ENCODE measurements at regions not wholly inside any gene's neighbourhood (a gene's known extent, or its start where the extent isn't known, plus 50 kb on each side); places are given as distances from the start of the nearest gene placed in this dataset.
"Not testable (repeated sequence)": the region's sequence is repeated elsewhere in the genome, so short reads cannot be mapped to it uniquely, and the experiment has no call there.

DNA sequence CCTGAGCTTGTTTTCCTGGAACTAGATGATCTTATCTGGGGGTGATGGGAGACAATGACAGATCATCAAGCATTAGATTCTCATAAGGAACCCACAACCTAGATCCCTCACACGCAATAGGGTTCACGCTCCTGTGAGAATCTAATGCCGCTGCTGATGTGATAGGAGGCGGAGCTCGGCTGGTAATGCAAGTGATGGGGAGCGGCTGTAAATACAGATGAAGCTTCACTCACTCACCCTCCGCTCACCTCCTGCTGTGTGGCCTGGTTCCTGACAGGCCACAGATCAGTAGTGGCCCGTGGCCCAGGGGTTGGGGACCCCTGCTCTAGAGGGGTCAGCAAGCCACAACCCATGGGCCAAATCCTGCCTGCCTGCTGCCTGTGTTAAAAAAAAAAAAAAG lies 435.9 kb downstream of the CD83 start:
- H3K36me3 ChIP-seq (ENCODE audit: control insufficient read depth in 1 of 2, insufficient read depth in 2 of 2, low read length in 2 of 2): no peaks in the 10 kb centered on the region
- H3K27ac ChIP-seq (ENCODE audit: low read depth, low read length): no peak overlapping the region
- H3K9me3 ChIP-seq (ENCODE audit: control insufficient read depth in 1 of 2, low read length in 2 of 2): no peaks in the 10 kb centered on the region
- no peaks in the 10 kb centered on the region for H3K27me3 ChIP-seq (ENCODE audit: control insufficient read depth in 1 of 2, insufficient read depth in 2 of 2, low read length in 2 of 2)
- H3K4me3 ChIP-seq (ENCODE audit: low read depth in 1 of 2, low read length in 2 of 2): no peak overlapping the region
- H3K4me1 ChIP-seq (ENCODE audit: control insufficient read depth in 1 of 2, insufficient read depth in 2 of 2, low read length in 2 of 2): peaks cover 28 to 37% of the 10 kb centered on the region in 2 donors
- no peak overlapping the region for H3K9ac ChIP-seq (ENCODE audit: low read depth in 1 of 2, low read length in 2 of 2)

GRCh38 chr6:14555804-14556203 lies 438.2 kb downstream of the CD83 start:
- Histone ChIP-seq H3K27me3 (ENCODE audit: control insufficient read depth in 1 of 2, insufficient read depth in 2 of 2, low read length in 2 of 2) (no peaks in the 10 kb centered on the region), H3K36me3 (ENCODE audit: control insufficient read depth in 1 of 2, insufficient read depth in 2 of 2, low read length in 2 of 2) (no peaks in the 10 kb centered on the region), H3K4me1 (ENCODE audit: control insufficient read depth in 1 of 2, insufficient read depth in 2 of 2, low read length in 2 of 2) (peaks cover 23 to 31% of the 10 kb centered on the region in 2 donors), H3K4me3 (ENCODE audit: low read depth in 1 of 2, low read length in 2 of 2) (no peak overlapping the region), H3K9ac (ENCODE audit: low read depth in 1 of 2, low read length in 2 of 2) (no peak overlapping the region), H3K9me3 (ENCODE audit: control insufficient read depth in 1 of 2, low read length in 2 of 2) (no peaks in the 10 kb centered on the region), H3K27ac (ENCODE audit: low read depth, low read length) (no peak overlapping the region)

DNA sequence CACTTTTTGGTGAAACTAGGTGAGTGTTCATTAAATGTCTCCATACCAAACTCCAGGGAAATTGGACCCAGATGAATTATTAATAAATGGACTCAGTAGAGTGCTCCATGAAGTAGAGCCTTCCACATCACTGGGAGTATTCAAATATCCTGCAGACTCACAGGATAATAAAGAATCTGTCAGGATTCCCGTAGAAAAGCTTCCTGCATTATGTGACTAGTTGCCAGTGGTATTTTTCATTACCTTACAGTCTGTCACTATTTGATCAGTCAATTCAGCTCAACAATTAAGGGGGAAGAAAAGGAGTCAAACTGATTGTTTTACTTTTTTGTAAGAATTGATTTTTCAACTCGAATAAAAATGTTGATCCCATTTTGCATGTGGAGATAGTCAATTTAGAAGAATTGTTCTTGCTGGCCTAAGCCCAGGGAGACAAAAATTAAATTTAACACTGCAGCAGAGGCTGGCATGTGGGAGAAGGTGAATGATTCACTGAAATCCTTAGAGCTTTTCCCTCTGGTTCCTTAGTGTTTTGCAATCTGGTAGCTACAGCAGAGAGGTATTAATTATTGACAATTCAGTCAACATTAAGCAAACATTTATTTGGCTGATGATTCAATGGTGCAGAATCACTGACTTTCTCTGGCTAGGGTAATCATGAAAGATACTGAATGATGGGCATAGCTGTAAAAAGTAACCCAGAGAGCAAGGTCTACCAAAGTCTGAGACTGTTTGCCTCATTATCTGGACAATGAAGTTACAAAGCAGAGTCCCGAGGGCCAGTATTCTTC lies 442.4 kb downstream of the CD83 start:
- H3K4me1 ChIP-seq (ENCODE audit: control insufficient read depth in 1 of 2, insufficient read depth in 2 of 2, low read length in 2 of 2): peaks cover 15 to 25% of the 10 kb centered on the region in 2 donors
- no peaks in the 10 kb centered on the region for H3K27me3 ChIP-seq (ENCODE audit: control insufficient read depth in 1 of 2, insufficient read depth in 2 of 2, low read length in 2 of 2)
- no peak overlapping the region for H3K9ac ChIP-seq (ENCODE audit: low read depth in 1 of 2, low read length in 2 of 2)
- no peak overlapping the region for H3K27ac ChIP-seq (ENCODE audit: low read depth, low read length)
- H3K4me3 ChIP-seq (ENCODE audit: low read depth in 1 of 2, low read length in 2 of 2): no peak overlapping the region
- H3K36me3 ChIP-seq (ENCODE audit: control insufficient read depth in 1 of 2, insufficient read depth in 2 of 2, low read length in 2 of 2): no peaks in the 10 kb centered on the region
- no peaks in the 10 kb centered on the region for H3K9me3 ChIP-seq (ENCODE audit: control insufficient read depth in 1 of 2, low read length in 2 of 2)

DNA sequence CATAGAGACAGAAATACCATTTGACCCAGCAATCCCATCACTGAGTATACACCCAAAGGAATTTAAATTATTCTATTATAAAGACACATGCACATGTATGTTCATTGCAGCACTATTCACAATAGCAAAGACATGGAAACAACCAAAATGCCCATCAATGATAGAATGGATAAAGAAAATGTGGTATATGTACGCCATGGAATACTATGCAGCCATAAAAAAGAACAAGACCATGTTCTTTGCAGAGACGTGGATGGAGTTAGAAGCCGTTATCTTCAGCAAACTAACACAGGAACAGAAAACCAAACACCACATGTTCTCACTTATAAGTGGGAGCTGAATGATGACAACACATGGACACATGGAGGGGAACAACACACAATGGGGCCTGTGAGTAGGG lies 444.0 kb downstream of the CD83 start:
- not testable (repeated sequence) for H3K36me3 ChIP-seq (ENCODE audit: control insufficient read depth in 1 of 2, insufficient read depth in 2 of 2, low read length in 2 of 2); H3K9me3 ChIP-seq (ENCODE audit: control insufficient read depth in 1 of 2, low read length in 2 of 2); H3K4me3 ChIP-seq (ENCODE audit: low read depth in 1 of 2, low read length in 2 of 2); H3K27ac ChIP-seq (ENCODE audit: low read depth, low read length); H3K9ac ChIP-seq (ENCODE audit: low read depth in 1 of 2, low read length in 2 of 2); H3K27me3 ChIP-seq (ENCODE audit: control insufficient read depth in 1 of 2, insufficient read depth in 2 of 2, low read length in 2 of 2)
- H3K4me1 ChIP-seq (ENCODE audit: control insufficient read depth in 1 of 2, insufficient read depth in 2 of 2, low read length in 2 of 2): peaks cover 8 to 14% of the 10 kb centered on the region in 2 donors

DNA sequence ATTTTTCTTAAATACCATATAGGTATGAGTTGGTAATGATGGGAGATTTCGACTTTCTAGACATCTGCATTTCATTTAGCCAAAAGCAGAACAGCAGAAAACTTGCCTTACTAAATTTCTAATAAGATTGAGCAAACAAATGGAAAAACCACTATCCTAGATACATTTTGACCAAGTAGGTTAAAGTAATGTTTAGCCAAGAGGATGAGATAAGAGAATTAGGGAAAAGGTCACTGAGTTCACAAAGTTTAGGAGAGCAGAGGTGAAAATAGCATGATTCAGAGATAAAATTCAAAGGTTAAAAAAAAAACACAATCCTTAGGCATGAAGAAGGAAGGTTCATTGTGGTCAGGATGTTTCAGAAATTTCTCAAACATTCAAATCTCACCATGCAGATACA lies 450.3 kb downstream of the CD83 start:
- Histone ChIP-seq H3K9ac (ENCODE audit: low read depth in 1 of 2, low read length in 2 of 2) (no peak overlapping the region), H3K36me3 (ENCODE audit: control insufficient read depth in 1 of 2, insufficient read depth in 2 of 2, low read length in 2 of 2) (no peaks in the 10 kb centered on the region), H3K27me3 (ENCODE audit: control insufficient read depth in 1 of 2, insufficient read depth in 2 of 2, low read length in 2 of 2) (no peaks in the 10 kb centered on the region), H3K4me1 (ENCODE audit: control insufficient read depth in 1 of 2, insufficient read depth in 2 of 2, low read length in 2 of 2) (no peaks in the 10 kb centered on the region), H3K4me3 (ENCODE audit: low read depth in 1 of 2, low read length in 2 of 2) (no peak overlapping the region), H3K27ac (ENCODE audit: low read depth, low read length) (no peak overlapping the region), H3K9me3 (ENCODE audit: control insufficient read depth in 1 of 2, low read length in 2 of 2) (no peaks in the 10 kb centered on the region)

DNA sequence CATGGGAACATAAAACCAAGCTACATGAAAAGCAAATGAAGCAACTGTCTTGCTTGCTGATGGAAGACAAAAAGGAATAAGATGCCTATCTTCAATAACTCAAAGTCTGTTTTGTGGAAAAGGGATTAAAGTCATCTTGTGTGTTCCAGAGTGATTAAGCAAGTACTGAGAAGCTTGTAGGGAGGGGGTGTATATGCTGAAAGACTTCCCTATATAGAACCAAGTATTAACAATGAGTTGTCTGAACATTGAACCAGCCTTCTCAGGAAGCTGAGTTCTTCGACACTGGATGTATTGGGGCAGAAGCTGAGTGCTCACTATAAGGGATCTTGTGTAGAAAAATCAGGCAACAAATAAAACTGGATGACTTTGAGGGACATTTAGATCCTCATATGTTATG lies 451.8 kb downstream of the CD83 start:
- no peaks in the 10 kb centered on the region for H3K9me3 ChIP-seq (ENCODE audit: control insufficient read depth in 1 of 2, low read length in 2 of 2)
- no peak overlapping the region for H3K4me3 ChIP-seq (ENCODE audit: low read depth in 1 of 2, low read length in 2 of 2)
- H3K27ac ChIP-seq (ENCODE audit: low read depth, low read length): no peak overlapping the region
- no peaks in the 10 kb centered on the region for H3K4me1 ChIP-seq (ENCODE audit: control insufficient read depth in 1 of 2, insufficient read depth in 2 of 2, low read length in 2 of 2)
- no peaks in the 10 kb centered on the region for H3K36me3 ChIP-seq (ENCODE audit: control insufficient read depth in 1 of 2, insufficient read depth in 2 of 2, low read length in 2 of 2)
- H3K9ac ChIP-seq (ENCODE audit: low read depth in 1 of 2, low read length in 2 of 2): no peak overlapping the region
- no peaks in the 10 kb centered on the region for H3K27me3 ChIP-seq (ENCODE audit: control insufficient read depth in 1 of 2, insufficient read depth in 2 of 2, low read length in 2 of 2)

DNA sequence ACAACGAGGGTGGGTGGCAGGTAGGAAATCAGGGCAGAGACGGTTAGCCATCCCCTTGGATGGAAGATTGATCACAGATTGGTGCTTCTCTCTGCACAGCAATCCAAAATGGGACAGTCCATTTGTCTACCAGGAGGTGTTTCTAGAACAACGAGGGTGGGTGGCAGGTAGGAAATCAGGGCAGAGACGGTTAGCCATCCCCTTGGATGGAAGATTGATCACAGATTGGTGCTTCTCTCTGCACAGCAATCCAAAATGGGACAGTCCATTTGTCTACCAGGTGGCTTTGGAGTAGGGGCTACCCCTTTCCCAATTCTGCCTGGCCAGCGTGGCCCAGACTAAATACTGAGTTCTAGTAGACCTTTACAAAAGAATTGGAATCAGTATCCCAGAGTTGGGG lies 452.3 kb downstream of the CD83 start:
- not testable (repeated sequence) for H3K9me3 ChIP-seq (ENCODE audit: control insufficient read depth in 1 of 2, low read length in 2 of 2); H3K27me3 ChIP-seq (ENCODE audit: control insufficient read depth in 1 of 2, insufficient read depth in 2 of 2, low read length in 2 of 2); H3K4me1 ChIP-seq (ENCODE audit: control insufficient read depth in 1 of 2, insufficient read depth in 2 of 2, low read length in 2 of 2); H3K27ac ChIP-seq (ENCODE audit: low read depth, low read length); H3K9ac ChIP-seq (ENCODE audit: low read depth in 1 of 2, low read length in 2 of 2); H3K36me3 ChIP-seq (ENCODE audit: control insufficient read depth in 1 of 2, insufficient read depth in 2 of 2, low read length in 2 of 2); H3K4me3 ChIP-seq (ENCODE audit: low read depth in 1 of 2, low read length in 2 of 2)

DNA sequence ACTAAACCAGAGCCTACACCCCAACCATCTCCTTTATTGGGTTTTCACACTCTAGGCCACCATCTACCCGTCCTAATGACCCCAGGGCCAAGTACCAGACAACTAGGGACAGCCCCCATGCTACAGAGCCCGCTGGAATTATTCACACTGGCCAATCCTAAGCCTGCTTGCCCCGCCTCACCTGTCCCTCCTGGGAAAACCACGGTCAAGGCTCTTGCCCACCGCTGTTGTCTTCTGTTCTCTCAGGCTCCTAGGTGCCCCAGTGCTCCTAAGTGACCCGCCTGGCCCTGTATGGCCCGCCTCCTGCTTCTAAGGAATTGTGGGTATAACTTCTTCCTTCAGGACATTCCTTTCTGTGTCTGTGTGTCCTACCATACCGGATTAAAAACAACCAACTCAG lies 453.4 kb downstream of the CD83 start:
- no peak overlapping the region for H3K27ac ChIP-seq (ENCODE audit: low read depth, low read length)

DNA sequence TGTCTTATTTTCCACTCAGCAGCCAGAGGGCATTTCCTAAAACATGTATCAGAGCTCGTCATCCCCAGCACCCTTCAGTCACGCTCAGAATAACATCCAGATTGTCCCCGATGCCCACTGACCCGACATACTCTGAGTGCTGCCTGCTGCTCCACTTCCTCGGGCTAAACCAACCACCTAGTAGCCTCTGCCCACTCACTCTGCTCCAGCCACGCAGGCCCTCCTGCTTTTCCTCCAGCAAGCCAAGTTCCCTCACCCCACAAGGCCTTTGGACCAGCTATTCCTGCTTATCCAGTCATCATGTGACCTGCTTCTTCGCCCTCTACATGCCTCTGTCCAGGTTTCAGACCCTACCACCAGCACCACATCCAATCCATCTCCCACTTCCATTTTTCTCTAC lies 454.2 kb downstream of the CD83 start:
- H3K9me3 ChIP-seq (ENCODE audit: control insufficient read depth in 1 of 2, low read length in 2 of 2): no peaks in the 10 kb centered on the region
- H3K27me3 ChIP-seq (ENCODE audit: control insufficient read depth in 1 of 2, insufficient read depth in 2 of 2, low read length in 2 of 2): no peaks in the 10 kb centered on the region
- no peak overlapping the region for H3K27ac ChIP-seq (ENCODE audit: low read depth, low read length)
- no peak overlapping the region for H3K9ac ChIP-seq (ENCODE audit: low read depth in 1 of 2, low read length in 2 of 2)
- H3K36me3 ChIP-seq (ENCODE audit: control insufficient read depth in 1 of 2, insufficient read depth in 2 of 2, low read length in 2 of 2): no peaks in the 10 kb centered on the region
- H3K4me1 ChIP-seq (ENCODE audit: control insufficient read depth in 1 of 2, insufficient read depth in 2 of 2, low read length in 2 of 2): no peaks in the 10 kb centered on the region
- no peak overlapping the region for H3K4me3 ChIP-seq (ENCODE audit: low read depth in 1 of 2, low read length in 2 of 2)

More for the DNA sequence above, 453.4 kb downstream of the CD83 start:
- no peak overlapping the region for H3K4me3 ChIP-seq (ENCODE audit: low read depth in 1 of 2, low read length in 2 of 2)
- no peaks in the 10 kb centered on the region for H3K36me3 ChIP-seq (ENCODE audit: control insufficient read depth in 1 of 2, insufficient read depth in 2 of 2, low read length in 2 of 2)
- H3K9me3 ChIP-seq (ENCODE audit: control insufficient read depth in 1 of 2, low read length in 2 of 2): no peaks in the 10 kb centered on the region
- no peak overlapping the region for H3K9ac ChIP-seq (ENCODE audit: low read depth in 1 of 2, low read length in 2 of 2)
- no peaks in the 10 kb centered on the region for H3K4me1 ChIP-seq (ENCODE audit: control insufficient read depth in 1 of 2, insufficient read depth in 2 of 2, low read length in 2 of 2)
- no peaks in the 10 kb centered on the region for H3K27me3 ChIP-seq (ENCODE audit: control insufficient read depth in 1 of 2, insufficient read depth in 2 of 2, low read length in 2 of 2)

DNA sequence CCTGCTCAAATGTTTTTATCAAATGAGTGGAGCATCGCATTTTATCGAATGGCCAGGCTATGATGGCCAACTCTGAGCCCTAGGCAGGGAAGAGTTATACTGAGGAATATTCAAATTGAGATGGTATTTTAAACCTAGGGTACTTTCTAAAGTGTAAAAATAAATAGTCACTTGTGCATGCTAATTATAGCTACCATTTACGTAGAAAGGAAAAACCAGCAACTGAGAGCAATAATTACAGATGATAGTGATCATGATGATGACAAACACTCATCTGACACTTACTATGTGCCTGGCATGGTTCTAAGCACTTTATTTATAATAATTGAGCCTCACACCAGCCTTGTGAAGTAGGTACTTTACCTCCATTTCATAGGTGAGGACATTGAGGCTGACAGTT lies 455.7 kb downstream of the CD83 start:
- no peak overlapping the region for H3K4me3 ChIP-seq (ENCODE audit: low read depth in 1 of 2, low read length in 2 of 2)
- no peaks in the 10 kb centered on the region for H3K4me1 ChIP-seq (ENCODE audit: control insufficient read depth in 1 of 2, insufficient read depth in 2 of 2, low read length in 2 of 2)
- no peaks in the 10 kb centered on the region for H3K9me3 ChIP-seq (ENCODE audit: control insufficient read depth in 1 of 2, low read length in 2 of 2)
- H3K9ac ChIP-seq (ENCODE audit: low read depth in 1 of 2, low read length in 2 of 2): no peak overlapping the region
- H3K36me3 ChIP-seq (ENCODE audit: control insufficient read depth in 1 of 2, insufficient read depth in 2 of 2, low read length in 2 of 2): no peaks in the 10 kb centered on the region
- H3K27me3 ChIP-seq (ENCODE audit: control insufficient read depth in 1 of 2, insufficient read depth in 2 of 2, low read length in 2 of 2): no peaks in the 10 kb centered on the region
- H3K27ac ChIP-seq (ENCODE audit: low read depth, low read length): no peak overlapping the region
